SJCRH30 (cell line): ENCODE measurements at regions not wholly inside any gene's neighbourhood (a gene's known extent, or its start where the extent isn't known, plus 50 kb on each side); places are given as distances from the start of the nearest gene placed in this dataset.

Source experiments
- DNase-seq, 2 experiments: peaks; one replicate each; pipeline ENCODE4 v3.0.0-alpha.2; 2015 to 2020
- H3K27ac ChIP-seq: fragments of 250-450 bp; sonication (Bioruptor Pico); 2 replicates; pipeline ENCODE4 v1.5.1; 2020; ENCODE audit warnings: mild to moderate bottlenecking, moderate library complexity
- H3K27me3 ChIP-seq: fragments of 250-450 bp; sonication (Bioruptor Pico); 2 replicates; pipeline ENCODE4 v1.5.1; 2020; ENCODE audit warnings: mild to moderate bottlenecking, moderate library complexity
- H3K36me3 ChIP-seq: fragments of 250-450 bp; sonication (Bioruptor Pico); 2 replicates; pipeline ENCODE4 v1.5.1; 2020; ENCODE audit warnings: mild to moderate bottlenecking, moderate library complexity
- H3K4me1 ChIP-seq: fragments of 250-450 bp; sonication (Bioruptor Pico); 2 replicates; pipeline ENCODE4 v1.5.1; 2020; ENCODE audit warnings: mild to moderate bottlenecking, moderate library complexity
- H3K4me3 ChIP-seq: fragments of 250-450 bp; sonication (Bioruptor Pico); 2 replicates; pipeline ENCODE4 v1.5.1; 2020; ENCODE audit warnings: mild to moderate bottlenecking, moderate library complexity
- H3K9me3 ChIP-seq: fragments of 250-450 bp; sonication (Bioruptor Pico); replicated peaks from 2 replicates; pipeline ENCODE4 v1.5.1; 2020; ENCODE audit warnings: mild to moderate bottlenecking, moderate library complexity

DNA sequence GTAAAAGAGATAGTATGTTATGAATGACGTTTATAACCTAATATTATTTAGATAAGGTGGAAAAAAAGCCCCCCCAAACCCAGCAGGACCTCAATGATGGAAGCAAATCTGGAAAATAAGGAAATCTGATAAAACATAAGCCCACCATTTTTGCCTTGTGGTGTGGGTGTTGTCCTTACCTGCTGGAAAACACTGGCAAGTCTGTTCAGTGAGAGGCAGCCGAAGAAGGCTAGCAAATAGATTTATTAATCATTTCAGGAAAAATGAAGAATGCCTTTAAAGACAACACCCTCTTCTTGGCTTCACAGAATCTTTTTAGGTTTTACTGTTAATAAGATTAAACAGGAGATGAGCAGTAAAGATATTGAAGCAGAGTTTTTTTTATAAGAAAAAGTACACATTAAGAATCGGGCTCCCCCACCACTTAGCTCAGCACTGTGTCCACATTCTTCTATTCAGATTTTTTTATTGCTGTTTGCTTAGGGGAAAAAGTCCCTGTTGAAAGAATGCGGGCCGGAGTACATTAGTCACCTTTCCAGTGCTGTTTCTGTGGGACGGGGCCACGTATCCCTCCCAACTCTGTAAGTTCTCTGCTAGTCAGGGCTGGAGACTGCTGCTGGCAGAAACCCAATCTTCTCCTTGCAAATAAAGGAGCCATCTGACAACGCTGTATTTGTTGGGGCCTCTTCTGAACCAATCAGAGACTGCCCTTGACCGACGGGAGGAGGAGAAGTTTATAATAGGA is 104.1 kb downstream of the EVX1 start:
- no peak overlapping the region for H3K27ac ChIP-seq
- H3K27me3 ChIP-seq = 0 out of 2 replicates have a peak, but pooled peaks cover 5% of the 10 kb centered on the region
- H3K4me1 ChIP-seq = no peaks in the 10 kb centered on the region
- H3K36me3 ChIP-seq = no peaks in the 10 kb centered on the region
- peak; percentile 19 to 25 for DNase-seq
- H3K9me3 ChIP-seq = no peaks in the 10 kb centered on the region
- no peak overlapping the region for H3K4me3 ChIP-seq

DNA sequence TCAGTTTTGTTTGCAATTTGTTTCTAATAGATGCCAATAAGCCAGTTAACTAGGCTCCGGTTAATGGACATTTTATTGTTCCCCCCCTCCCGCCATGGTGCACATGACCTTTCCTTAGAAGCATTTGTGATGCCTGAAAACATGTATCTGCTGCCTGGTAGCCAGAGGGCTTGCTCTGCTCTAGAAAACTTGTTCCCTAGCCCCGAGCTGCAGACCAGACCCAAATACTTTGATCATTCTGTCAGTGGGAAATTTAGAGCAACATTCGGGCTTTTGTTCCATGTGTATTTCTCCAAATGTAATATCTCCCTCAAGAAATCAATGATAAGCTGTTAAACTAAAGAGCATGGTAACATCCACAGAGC is 104.7 kb downstream of the EVX1 start:
- no peaks in the 10 kb centered on the region for H3K4me1 ChIP-seq

DNA sequence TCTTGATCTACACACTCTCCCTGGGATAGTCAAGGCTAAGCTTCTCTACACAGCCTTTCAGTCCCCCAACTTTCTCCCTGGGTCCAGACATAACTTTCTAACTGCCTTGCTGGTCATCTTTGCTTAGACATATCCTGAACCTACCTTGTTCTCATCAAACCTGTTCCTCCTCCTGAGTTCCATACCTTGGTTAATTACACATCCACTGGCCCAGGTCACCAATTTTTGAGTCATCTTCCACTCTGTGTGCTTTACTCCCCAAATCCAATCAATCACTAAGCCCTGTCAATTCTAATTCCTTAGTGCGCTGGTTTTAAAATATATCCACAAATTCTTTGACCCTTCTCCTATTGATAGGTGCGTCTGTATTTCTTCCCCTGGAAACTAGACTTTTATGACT is 107.0 kb downstream of the EVX1 start:
- H3K4me1 ChIP-seq = no peaks in the 10 kb centered on the region
- no peak for DNase-seq
- H3K27me3 ChIP-seq = peaks cover 9% of the 10 kb centered on the region; the same call in 1 of the 2 replicates
- H3K27ac ChIP-seq = no peak overlapping the region
- no peaks in the 10 kb centered on the region for H3K9me3 ChIP-seq
- H3K36me3 ChIP-seq = no peaks in the 10 kb centered on the region
- H3K4me3 ChIP-seq = no peak overlapping the region

More for the DNA sequence above, 104.7 kb downstream of the EVX1 start:
- H3K4me3 ChIP-seq = no peak overlapping the region
- no peaks in the 10 kb centered on the region for H3K9me3 ChIP-seq
- no peaks in the 10 kb centered on the region for H3K36me3 ChIP-seq
- H3K27me3 ChIP-seq = 0 out of 2 replicates have a peak, but pooled peaks cover 5% of the 10 kb centered on the region
- H3K27ac ChIP-seq = no peak overlapping the region
- no peak for DNase-seq

DNA sequence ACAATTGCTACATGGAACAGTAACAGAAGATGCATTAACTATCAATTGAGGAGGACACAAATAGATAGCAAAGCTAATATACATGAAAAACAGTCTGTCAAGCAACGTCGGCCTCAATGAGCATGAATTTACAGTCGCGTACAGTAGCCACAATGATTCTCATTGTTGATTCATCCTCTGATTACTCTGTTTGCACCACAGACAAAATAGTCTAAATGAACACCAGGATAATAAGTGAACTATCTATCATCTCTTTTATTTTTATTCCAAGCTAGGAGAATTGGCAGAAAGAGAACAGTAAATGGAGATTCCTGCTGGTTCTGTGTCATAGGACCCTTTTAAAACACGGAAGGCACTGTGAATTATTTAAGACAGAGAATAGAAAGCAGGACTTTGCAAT is 108.5 kb downstream of the EVX1 start:
- no peaks in the 10 kb centered on the region for H3K36me3 ChIP-seq
- H3K4me3 ChIP-seq = no peak overlapping the region
- DNase-seq = no peak
- H3K27ac ChIP-seq = no peak overlapping the region
- no peaks in the 10 kb centered on the region; the same call in 1 of the 2 replicates for H3K9me3 ChIP-seq
- peaks cover 6% of the 10 kb centered on the region; the same call in 1 of the 2 replicates for H3K27me3 ChIP-seq
- H3K4me1 ChIP-seq = no peaks in the 10 kb centered on the region

DNA sequence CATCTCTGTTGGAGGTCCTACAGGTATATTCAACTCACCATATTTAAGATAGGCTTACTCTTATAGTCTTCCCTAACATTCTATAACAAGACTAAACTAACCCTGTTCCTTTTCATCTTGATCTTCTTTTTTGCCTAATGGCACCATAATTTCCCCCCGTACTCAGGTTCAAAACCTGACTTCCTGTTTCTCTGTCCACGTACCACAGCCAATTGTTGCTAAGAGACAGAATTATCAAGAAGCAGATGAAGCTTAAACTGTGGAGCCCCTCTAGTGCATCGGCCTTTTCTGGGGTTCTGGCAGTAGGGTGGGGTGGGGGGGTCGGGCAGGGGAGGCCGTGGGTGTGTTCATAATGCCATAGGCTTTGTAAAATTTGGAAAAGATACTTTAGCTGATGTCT is 109.2 kb downstream of the EVX1 start:
- H3K27me3 ChIP-seq = peaks cover 5% of the 10 kb centered on the region; the same call in 1 of the 2 replicates
- no peak overlapping the region for H3K4me3 ChIP-seq
- H3K36me3 ChIP-seq = no peaks in the 10 kb centered on the region
- DNase-seq = no peak
- no peaks in the 10 kb centered on the region; the same call in 1 of the 2 replicates for H3K9me3 ChIP-seq
- no peak overlapping the region for H3K27ac ChIP-seq
- H3K4me1 ChIP-seq = no peaks in the 10 kb centered on the region

DNA sequence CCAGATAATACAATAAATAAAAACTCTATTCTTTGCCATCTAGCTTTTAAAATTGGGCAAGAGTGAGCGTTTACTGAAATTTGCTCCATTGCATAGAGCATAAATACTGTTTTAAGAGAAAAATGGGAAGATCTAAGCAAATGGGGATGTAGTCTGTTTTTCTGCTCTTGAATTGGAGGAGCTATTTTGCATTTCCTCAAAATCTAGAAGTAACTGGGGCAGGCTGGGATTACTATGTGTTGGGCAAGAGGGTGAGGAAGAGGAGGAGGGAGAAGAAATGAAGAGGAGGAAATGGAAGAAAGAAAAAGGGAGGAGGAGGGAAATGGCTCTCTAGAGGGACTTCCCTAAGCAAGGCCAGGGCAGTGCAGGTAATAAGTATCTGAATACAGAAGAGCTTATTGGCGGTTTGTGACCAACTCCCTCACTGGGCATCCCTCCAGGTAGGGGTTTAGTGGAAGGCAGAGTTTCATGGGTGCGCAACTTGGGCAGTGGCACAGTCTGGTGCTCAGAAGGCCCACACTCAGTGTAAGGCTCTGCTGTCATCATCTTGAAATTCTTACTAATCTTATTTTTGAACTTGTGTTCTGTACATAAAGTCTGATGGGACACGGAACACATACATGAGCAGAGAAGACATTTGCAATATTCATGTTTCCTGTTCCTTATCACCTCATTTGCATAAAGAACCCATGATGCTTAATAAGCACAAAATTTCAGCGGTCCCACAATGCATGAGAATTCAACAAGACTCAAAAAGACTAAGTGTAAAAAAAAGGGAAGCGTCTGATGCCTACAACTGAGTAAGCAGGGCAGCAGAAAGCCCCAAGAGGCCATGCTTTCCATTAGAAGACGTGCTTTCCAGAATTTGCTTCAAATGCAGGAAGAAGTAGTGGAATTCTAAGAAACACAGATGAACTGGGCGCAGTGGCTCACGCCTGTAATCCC is 116.9 kb downstream of the EVX1 start:
- no peak for DNase-seq

DNA sequence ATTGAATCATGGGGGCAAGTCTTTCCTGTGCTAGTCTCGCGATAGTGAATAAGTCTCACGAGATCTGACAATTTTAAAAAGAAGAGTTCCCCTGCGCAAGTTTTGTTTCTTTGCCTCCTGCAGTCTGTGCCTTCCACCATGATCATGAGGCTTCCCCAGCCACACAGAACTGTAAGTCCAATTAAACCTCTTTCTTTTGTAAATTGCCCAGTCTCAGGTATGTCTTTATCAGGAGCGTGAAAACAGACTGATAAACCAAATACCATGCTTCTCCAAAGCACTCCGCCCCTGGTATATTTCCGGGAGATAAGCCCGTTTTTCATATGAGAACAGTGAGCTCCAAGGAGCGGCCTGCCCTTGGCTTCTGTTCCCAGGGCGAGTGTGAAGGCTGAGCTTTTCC is 118.9 kb downstream of the EVX1 start:
- Histone ChIP-seq H3K27me3 (peaks cover 11% of the 10 kb centered on the region; the same call in 1 of the 2 replicates), H3K4me3 (no peak overlapping the region), H3K9me3 (no peaks in the 10 kb centered on the region), H3K36me3 (no peaks in the 10 kb centered on the region), H3K27ac (no peak overlapping the region), H3K4me1 (no peaks in the 10 kb centered on the region)
- no peak for DNase-seq

More for the DNA sequence above, 116.9 kb downstream of the EVX1 start:
- Histone ChIP-seq H3K9me3 (no peaks in the 10 kb centered on the region; the same call in 1 of the 2 replicates), H3K4me1 (no peaks in the 10 kb centered on the region), H3K27ac (no peak overlapping the region), H3K27me3 (peaks cover 8% of the 10 kb centered on the region; the same call in 1 of the 2 replicates), H3K4me3 (no peak overlapping the region), H3K36me3 (no peaks in the 10 kb centered on the region)

DNA sequence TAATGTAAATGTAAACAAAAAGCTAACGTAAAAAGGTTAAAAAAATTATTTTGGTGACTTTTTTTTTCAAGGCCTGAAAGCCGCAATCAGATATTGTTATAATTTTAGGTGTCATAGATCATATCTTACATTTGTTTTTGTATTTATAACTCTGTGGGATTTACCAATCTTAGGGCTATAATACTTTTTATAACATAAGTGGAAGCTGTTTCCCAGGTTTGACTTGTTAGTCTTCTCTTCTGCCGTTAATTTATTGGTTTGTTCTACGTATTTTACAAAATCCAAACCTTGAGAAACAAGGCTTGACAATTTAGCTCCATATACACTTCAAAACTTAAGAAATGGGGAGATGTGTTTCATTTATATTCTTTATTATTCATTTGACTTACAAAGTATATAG is 119.4 kb downstream of the EVX1 start:
- peaks cover 11% of the 10 kb centered on the region; the same call in 1 of the 2 replicates for H3K27me3 ChIP-seq
- H3K4me1 ChIP-seq = no peaks in the 10 kb centered on the region
- H3K27ac ChIP-seq = no peak overlapping the region
- no peaks in the 10 kb centered on the region for H3K9me3 ChIP-seq
- H3K4me3 ChIP-seq = no peak overlapping the region
- no peak for DNase-seq
- no peaks in the 10 kb centered on the region for H3K36me3 ChIP-seq

DNA sequence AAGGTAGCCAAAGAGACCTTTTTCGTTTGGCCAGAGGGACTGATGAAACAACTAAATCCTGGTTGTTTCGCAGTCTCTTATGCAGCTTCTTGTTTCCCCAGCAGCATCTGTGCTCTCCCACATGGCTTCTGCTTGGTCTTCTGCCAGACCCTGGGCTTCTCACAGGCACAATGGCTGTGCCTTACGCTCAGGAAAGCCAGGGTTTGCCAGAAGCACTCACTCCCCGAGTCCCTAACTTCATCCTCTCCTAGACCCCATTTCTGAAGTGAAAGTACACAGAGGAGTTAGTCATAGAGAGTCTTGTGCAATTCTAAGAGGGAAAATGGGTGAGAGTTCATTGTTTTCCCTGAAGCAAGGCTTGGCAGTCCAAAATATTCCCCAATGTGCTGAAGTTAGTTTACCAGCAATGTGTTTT is 121.7 kb downstream of the EVX1 start:
- Histone ChIP-seq H3K36me3 (no peaks in the 10 kb centered on the region), H3K27me3 (peaks cover 6% of the 10 kb centered on the region; the same call in 1 of the 2 replicates), H3K9me3 (no peaks in the 10 kb centered on the region), H3K4me3 (no peak overlapping the region), H3K4me1 (no peaks in the 10 kb centered on the region), H3K27ac (no peak overlapping the region)
- DNase-seq = no peak

DNA sequence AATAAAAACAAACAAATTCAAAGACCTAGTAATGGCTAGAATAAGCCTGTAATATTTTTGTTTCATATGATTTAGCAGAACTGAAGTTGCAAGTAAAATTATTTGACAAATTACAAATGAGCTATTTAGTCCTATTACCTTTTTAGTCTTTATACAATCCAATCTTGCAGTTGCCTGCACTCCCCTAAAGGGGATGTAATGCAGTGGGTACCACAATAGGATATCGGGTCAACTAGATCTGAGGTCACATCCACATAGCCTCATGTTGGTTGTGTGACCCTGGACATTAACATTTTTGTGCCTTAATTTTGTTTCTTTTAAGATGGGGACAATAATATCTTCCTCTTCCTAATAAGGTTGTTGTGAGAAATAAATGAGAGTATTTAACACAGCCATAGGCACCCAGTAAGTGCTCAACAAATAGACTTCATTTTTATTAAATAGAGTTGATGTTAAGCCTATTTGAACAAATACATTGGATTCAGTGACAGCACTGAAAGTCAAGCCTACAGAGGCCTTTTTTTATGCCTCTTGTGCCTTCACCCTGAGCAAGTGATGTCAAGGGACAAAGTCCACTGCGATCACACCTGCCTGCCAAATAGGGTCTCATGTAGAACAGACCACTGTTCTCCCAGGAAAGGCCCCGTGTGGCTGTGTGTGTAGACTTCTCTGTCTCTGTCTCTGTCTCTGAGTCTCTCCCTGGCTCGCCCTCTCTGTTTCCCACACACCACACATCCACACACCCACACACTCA is 124.8 kb downstream of the EVX1 start:
- H3K9me3 ChIP-seq = no peaks in the 10 kb centered on the region
- peaks cover 3% of the 10 kb centered on the region; the same call in 1 of the 2 replicates for H3K27me3 ChIP-seq
- DNase-seq = no peak

DNA sequence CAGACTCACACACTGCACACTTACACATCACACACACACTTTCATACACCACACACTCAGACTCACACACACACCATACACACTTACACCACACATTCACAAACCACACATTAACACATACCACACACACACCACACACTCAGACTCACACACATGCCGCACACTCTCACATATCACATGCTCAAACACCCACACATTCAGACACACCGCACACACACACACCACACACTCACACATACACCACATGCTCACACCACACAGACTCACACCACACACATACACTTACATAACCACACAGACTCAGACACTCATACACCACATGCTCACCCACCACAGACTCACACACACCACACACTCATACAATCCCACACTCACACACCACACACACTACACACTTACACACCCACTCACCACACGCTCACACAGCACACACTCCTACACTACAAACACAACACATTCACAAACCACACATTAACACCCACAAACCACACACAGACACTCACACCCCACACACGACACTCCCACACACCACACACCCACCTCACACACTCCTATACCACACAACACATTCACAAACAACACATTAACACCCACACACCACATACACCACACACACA is 125.4 kb downstream of the EVX1 start:
- Histone ChIP-seq H3K9me3 (no peaks in the 10 kb centered on the region), H3K27ac (no peak overlapping the region)
- no peak for DNase-seq

More for the DNA sequence above, 124.8 kb downstream of the EVX1 start:
- Histone ChIP-seq H3K27ac (no peak overlapping the region), H3K36me3 (no peaks in the 10 kb centered on the region), H3K4me3 (no peak overlapping the region), H3K4me1 (no peaks in the 10 kb centered on the region)

DNA sequence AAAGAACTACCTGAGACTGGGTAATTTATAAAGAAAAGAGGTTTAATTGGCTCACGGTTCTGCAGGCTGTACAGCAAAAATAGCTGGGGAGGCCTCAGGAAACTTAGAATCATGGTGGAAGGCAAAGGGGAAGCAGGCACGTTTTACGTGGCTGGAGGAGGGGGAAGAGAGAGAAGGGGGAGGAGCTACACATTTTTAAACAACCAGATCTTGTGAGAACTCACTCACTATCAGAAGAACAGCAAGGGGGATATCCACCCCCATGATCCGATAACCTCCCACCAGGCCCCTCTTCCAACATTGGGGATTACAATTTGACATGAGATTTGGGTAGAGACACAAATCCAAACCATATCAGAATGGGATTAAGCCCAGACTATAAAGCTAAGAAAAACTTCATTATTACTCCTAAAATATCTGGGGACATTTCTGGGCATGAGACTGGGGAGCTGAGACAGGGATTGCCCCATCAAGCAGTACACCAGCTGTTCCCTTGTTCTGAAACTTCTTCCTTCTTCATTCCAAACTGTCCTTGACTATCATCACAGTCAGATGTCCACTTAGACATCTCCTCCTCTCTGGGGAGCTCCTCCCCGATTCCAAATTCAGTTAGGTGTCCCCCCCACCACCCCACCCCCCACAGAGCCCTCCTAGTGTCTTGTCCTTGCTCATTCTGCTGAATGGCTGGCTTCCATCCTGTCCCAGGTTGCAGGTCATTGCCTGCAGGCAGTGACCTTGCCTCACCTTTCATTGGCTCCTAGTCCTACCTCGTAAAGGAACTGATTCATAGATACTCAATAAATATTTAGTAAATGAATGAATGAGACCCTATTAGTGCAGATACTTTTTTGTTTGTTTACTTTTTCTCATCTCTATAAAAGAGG is 132.6 kb downstream of the EVX1 start:
- Histone ChIP-seq H3K27me3 (no peaks in the 10 kb centered on the region), H3K27ac (no peak overlapping the region), H3K36me3 (no peaks in the 10 kb centered on the region), H3K4me1 (no peaks in the 10 kb centered on the region), H3K9me3 (no peaks in the 10 kb centered on the region), H3K4me3 (no peak overlapping the region)
- no peak for DNase-seq

More for the DNA sequence above, 125.4 kb downstream of the EVX1 start:
- H3K4me1 ChIP-seq = no peaks in the 10 kb centered on the region
- peaks cover 3% of the 10 kb centered on the region; the same call in 1 of the 2 replicates for H3K27me3 ChIP-seq
- H3K36me3 ChIP-seq = no peaks in the 10 kb centered on the region
- no peak overlapping the region for H3K4me3 ChIP-seq

DNA sequence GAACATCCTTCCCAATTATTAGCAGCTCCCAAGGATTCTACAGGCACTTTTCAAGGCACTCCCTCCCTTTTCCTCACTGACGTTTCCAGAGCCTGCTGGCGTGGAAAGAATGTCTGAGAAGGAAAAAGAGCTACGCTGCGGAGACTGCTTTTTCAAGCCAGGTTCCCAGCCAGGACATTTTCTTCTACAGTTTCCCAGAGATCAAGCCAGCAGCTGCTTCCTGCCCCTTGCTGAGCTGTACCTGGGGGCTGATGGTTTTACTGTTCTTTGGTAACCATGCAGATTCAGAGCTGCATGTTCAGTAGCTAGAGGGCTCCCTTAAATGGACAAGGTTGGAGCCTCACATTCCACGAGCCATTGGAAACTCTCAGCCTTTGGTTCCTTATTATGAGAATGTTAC is 133.4 kb downstream of the EVX1 start:
- Histone ChIP-seq H3K27ac (no peak overlapping the region), H3K4me3 (no peak overlapping the region), H3K4me1 (no peaks in the 10 kb centered on the region), H3K9me3 (no peaks in the 10 kb centered on the region), H3K36me3 (no peaks in the 10 kb centered on the region), H3K27me3 (no peaks in the 10 kb centered on the region)
- DNase-seq = no peak
